H9 (cell line): ENCODE measurements at regions not wholly inside any gene's neighbourhood (a gene's known extent, or its start where the extent isn't known, plus 50 kb on each side); places are given as distances from the start of the nearest gene placed in this dataset.

Experiments used
- DNase-seq: peaks from one replicate; pipeline ENCODE4 v3.0.0-alpha.2; 2017
- H2AFZ ChIP-seq: one replicate; pipeline ENCODE4 v1.6.1; 2013; ENCODE audit warnings: mild to moderate bottlenecking, low read length, control low read depth, moderate library complexity
- H2AK5ac ChIP-seq: 2 replicates; pipeline ENCODE4 v1.6.1; 2013; ENCODE audit warnings: low read length, control low read depth, mixed read lengths; ENCODE audit not compliant: insufficient read length
- H2BK120ac ChIP-seq: one replicate; pipeline ENCODE4 v1.6.1; 2013; ENCODE audit warnings: low read depth, mild to moderate bottlenecking, low read length, control low read depth, inconsistent platforms; ENCODE audit not compliant: poor library complexity, severe bottlenecking
- H2BK12ac ChIP-seq: 2 replicates; pipeline ENCODE4 v1.6.1; 2013; ENCODE audit warnings: low read length, control low read depth, mixed read lengths, low read depth; ENCODE audit not compliant: insufficient read length
- H2BK15ac ChIP-seq: 2 replicates; pipeline ENCODE4 v1.6.1; 2013; ENCODE audit warnings: low read depth, low read length, control low read depth
- H2BK20ac ChIP-seq: one replicate; pipeline ENCODE4 v1.6.1; 2013; ENCODE audit warnings: low read depth, mild to moderate bottlenecking, low read length, control low read depth, inconsistent platforms; ENCODE audit not compliant: poor library complexity, severe bottlenecking
- H2BK5ac ChIP-seq: 2 replicates; pipeline ENCODE4 v1.6.1; 2013; ENCODE audit warnings: low read length, control low read depth, mixed read lengths; ENCODE audit not compliant: insufficient read length
- H3K14ac ChIP-seq: 2 replicates; pipeline ENCODE4 v1.6.1; 2013; ENCODE audit warnings: low read length, control low read depth; ENCODE audit not compliant: insufficient read depth
- H3K18ac ChIP-seq: 2 replicates; pipeline ENCODE4 v1.6.1; 2013; ENCODE audit warnings: low read depth, mild to moderate bottlenecking, mixed read lengths, low read length, control low read depth; ENCODE audit not compliant: insufficient read length
- H3K23ac ChIP-seq: 2 replicates; pipeline ENCODE4 v1.6.1; 2013; ENCODE audit warnings: low read length, control low read depth, mixed read lengths, low read depth; ENCODE audit not compliant: insufficient read length
- H3K23me2 ChIP-seq: 2 replicates; pipeline ENCODE4 v1.6.1; 2013; ENCODE audit warnings: low read depth, mild to moderate bottlenecking, mixed read lengths, low read length, control low read depth; ENCODE audit not compliant: insufficient read length, poor library complexity, severe bottlenecking
- H3K27ac ChIP-seq: 2 replicates; pipeline ENCODE4 v1.5.1; 2013; ENCODE audit warnings: low read length, control low read depth, mixed read lengths, low read depth; ENCODE audit not compliant: insufficient read length
- H3K27me3 ChIP-seq: 2 replicates; pipeline ENCODE4 v1.6.1; 2013; ENCODE audit warnings: low read length, control low read depth, inconsistent platforms; ENCODE audit not compliant: insufficient read depth
- H3K4ac ChIP-seq: 2 replicates; pipeline ENCODE4 v1.6.1; 2013; ENCODE audit warnings: low read depth, mild to moderate bottlenecking, control low read depth, inconsistent platforms, low read length, moderate library complexity
- H3K4me1 ChIP-seq: 2 replicates; pipeline ENCODE4 v1.6.1; 2013; ENCODE audit warnings: low read length, control low read depth, inconsistent platforms; ENCODE audit not compliant: insufficient read depth
- H3K4me2 ChIP-seq: 2 replicates; pipeline ENCODE4 v1.6.1; 2013; ENCODE audit warnings: low read length, control low read depth, mixed read lengths; ENCODE audit not compliant: insufficient read length, insufficient read depth
- H3K56ac ChIP-seq: 2 replicates; pipeline ENCODE4 v1.6.1; 2013; ENCODE audit warnings: low read depth, mild to moderate bottlenecking, mixed read lengths, low read length, control low read depth; ENCODE audit not compliant: insufficient read length
- H3K79me1 ChIP-seq: 2 replicates; pipeline ENCODE4 v1.6.1; 2013; ENCODE audit warnings: low read depth, mild to moderate bottlenecking, moderate library complexity, low read length, control low read depth, inconsistent platforms; ENCODE audit not compliant: insufficient read depth, poor library complexity, severe bottlenecking
- H3K79me2 ChIP-seq: 2 replicates; pipeline ENCODE4 v1.6.1; 2013; ENCODE audit warnings: low read length, control low read depth, inconsistent platforms; ENCODE audit not compliant: insufficient read depth
- H3K9ac ChIP-seq: 2 replicates; pipeline ENCODE4 v1.6.1; 2013; ENCODE audit warnings: low read length, control low read depth, mixed read lengths; ENCODE audit not compliant: insufficient read length; ENCODE audit errors: extremely low read depth
- H3K9me3 ChIP-seq: one replicate; pipeline ENCODE4 v1.6.1; 2013; ENCODE audit warnings: low read depth, low read length, inconsistent platforms; ENCODE audit not compliant: control insufficient read depth
- H3T11ph ChIP-seq: one replicate; pipeline ENCODE4 v1.6.1; 2013; ENCODE audit warnings: mild to moderate bottlenecking, low read length, control low read depth, inconsistent platforms
- H4K20me1 ChIP-seq: one replicate; pipeline ENCODE4 v1.6.1; 2013; ENCODE audit not compliant: control insufficient read depth, insufficient read length, insufficient read depth
- H4K5ac ChIP-seq: 2 replicates; pipeline ENCODE4 v1.6.1; 2013; ENCODE audit warnings: low read depth, mild to moderate bottlenecking, mixed read lengths, low read length, control low read depth; ENCODE audit not compliant: insufficient read length
- H4K8ac ChIP-seq: replicated peaks from 2 replicates; pipeline ENCODE4 v1.6.1; 2013; ENCODE audit warnings: low read length, control low read depth, mixed read lengths, low read depth; ENCODE audit not compliant: insufficient read length
- H4K91ac ChIP-seq: 2 replicates; pipeline ENCODE4 v1.6.1; 2013; ENCODE audit warnings: low read depth, mild to moderate bottlenecking, moderate library complexity, mixed read lengths, low read length, control low read depth; ENCODE audit not compliant: insufficient read length
- H3K27ac Mint-ChIP-seq, 3 experiments: 2 replicates in 2 of 3; 3 replicates in 1 of 3; pipeline ENCODE4 v1.8.0; 2020 to 2021; ENCODE audit warnings: mixed read lengths in 3 of 3, mild to moderate bottlenecking in 1 of 3, moderate library complexity in 1 of 3
- H3K27me3 Mint-ChIP-seq: 2 replicates; pipeline ENCODE4 v1.8.0; 2021; ENCODE audit warnings: low read depth, mild to moderate bottlenecking, moderate library complexity, mixed read lengths
- H3K36me3 Mint-ChIP-seq, 3 experiments: 2 replicates in 2 of 3; 3 replicates in 1 of 3; pipeline ENCODE4 v1.8.0; 2020 to 2021; ENCODE audit warnings: low read depth in 3 of 3, mixed read lengths in 3 of 3; ENCODE audit not compliant: insufficient read depth in 1 of 3
- H3K4me1 Mint-ChIP-seq, 2 experiments: 2 replicates each; pipeline ENCODE4 v1.8.0; 2020; ENCODE audit warnings: mixed read lengths in 2 of 2
- H3K4me3 Mint-ChIP-seq, 2 experiments: 2 replicates in 1 of 2; 3 replicates in 1 of 2; pipeline ENCODE4 v1.8.0; 2020 to 2021; ENCODE audit warnings: mild to moderate bottlenecking in 2 of 2, mixed read lengths in 2 of 2, moderate library complexity in 1 of 2
- H3K9me3 Mint-ChIP-seq, 2 experiments: 2 replicates in 1 of 2; 3 replicates in 1 of 2; pipeline ENCODE4 v1.8.0; 2020; ENCODE audit warnings: mild to moderate bottlenecking in 2 of 2, mixed read lengths in 2 of 2, moderate library complexity in 1 of 2
- CTCF ChIP-seq: fragments of 200-600 bp; sonication (generic); conservative IDR thresholded peaks from 3 replicates; pipeline ENCODE4 v1.8.0; 2021; ENCODE audit warnings: antibody characterized with exemption, mild to moderate bottlenecking
- WGBS: extraction: QIAGEN DNeasy Blood & Tissue Kit; methylation state at CpG from one replicate; pipeline ENCODE4 v1.1.7; 2013; ENCODE audit warnings: missing lambda C conversion rate, low lambda C conversion rate, mixed read lengths; ENCODE audit not compliant: insufficient read length; ENCODE audit errors: extremely low coverage; 5-methylcytosine and 5-hydroxymethylcytosine counted together

- Histone ChIP-seq H3K18ac (no peak overlapping the region), H3K4me1 (no peaks in the 10 kb centered on the region), H2BK120ac (no peak overlapping the region), H3T11ph (no peak overlapping the region), H3K9ac (no peak overlapping the region), H4K5ac (no peak overlapping the region), H2AFZ (no peak overlapping the region), H2AK5ac (no peak overlapping the region), H3K79me1 (no peaks in the 10 kb centered on the region), H3K23ac (no peak overlapping the region), H2BK20ac (no peak overlapping the region), H3K27me3 (no peaks in the 10 kb centered on the region; the same call in 1 of the 2 replicates), H4K8ac (no peak overlapping the region), H2BK15ac (no peak overlapping the region), H2BK5ac (no peak overlapping the region), H3K9me3 (no peaks in the 10 kb centered on the region), H3K4me2 (no peak overlapping the region), H3K23me2 (no peaks in the 10 kb centered on the region), H3K14ac (no peak overlapping the region), H3K79me2 (no peaks in the 10 kb centered on the region), H3K4ac (no peak overlapping the region), H2BK12ac (no peak overlapping the region), H4K91ac (no peak overlapping the region), H3K56ac (no peak overlapping the region), H3K27ac (no peak overlapping the region), H4K20me1 (no peaks in the 10 kb centered on the region)
- no peak for TF ChIP-seq CTCF
- H3K4me3 Mint-ChIP-seq = no peak overlapping the region
- H3K9me3 Mint-ChIP-seq = no peaks in the 10 kb centered on the region
- WGBS = no CpG with 5 or more reads among the region's 4 CpGs
- DNase-seq = no peak
- no peaks in the 10 kb centered on the region for H3K27me3 Mint-ChIP-seq
- no peak overlapping the region for H3K27ac Mint-ChIP-seq
- peaks cover 4 to 5% of the 10 kb centered on the region in 2 experiments for H3K4me1 Mint-ChIP-seq
- H3K36me3 Mint-ChIP-seq = no peaks in the 10 kb centered on the region; a peak in 1 of 7 replicates
Measured at GRCh38 chr1:213440766-213441165, 389.7 kb downstream of the RPS6KC1 start.
